ENCODE measurements at regions not wholly inside any gene's neighbourhood (a gene's known extent, or its start where the extent isn't known, plus 50 kb on each side); places are given as distances from the start of the nearest gene placed in this dataset.

DNA sequence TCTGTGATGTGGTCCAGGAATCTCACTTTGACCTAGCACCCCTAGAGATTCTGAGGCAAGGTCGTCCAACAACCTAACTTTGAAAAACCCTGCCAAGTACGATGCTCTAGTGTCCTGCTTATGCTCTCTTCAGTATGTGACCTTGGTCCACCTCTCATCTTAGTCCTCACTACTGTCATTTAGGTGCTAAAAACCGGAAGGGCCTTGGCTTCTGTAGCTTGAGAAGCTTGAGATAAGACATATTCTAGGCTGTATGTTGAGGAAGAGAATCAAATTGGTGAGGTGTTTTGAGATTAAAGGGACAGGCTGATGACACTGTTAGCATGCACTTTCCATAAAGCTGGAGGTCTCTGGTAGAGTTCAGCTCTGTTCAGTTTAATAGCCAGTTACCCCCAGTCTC lies 57.0 kb upstream of the MTPN start:
- H3K9ac ChIP-seq (ENCODE audit: low read depth in 1 of 2, low read length in 2 of 2), result no peak overlapping the region
- peaks cover 0 to 7% (median 0%) of the 10 kb centered on the region in 4 donors for H3K27me3 ChIP-seq (ENCODE audit: control insufficient read depth in 4 of 4, insufficient read depth in 4 of 4, low read length in 3 of 4)
- no peak overlapping the region for H3K4me3 ChIP-seq (ENCODE audit: low read depth in 1 of 3, low read length in 3 of 3)
- H3K36me3 ChIP-seq (ENCODE audit: control insufficient read depth in 4 of 4, insufficient read depth in 3 of 4, low read depth in 1 of 4, low read length in 3 of 4), result no peaks in the 10 kb centered on the region
- WGBS, result 62% methylated on average over 3 of the region's 3 CpGs
- no peaks in the 10 kb centered on the region for H3K9me3 ChIP-seq (ENCODE audit: control insufficient read depth in 4 of 4, low read length in 3 of 4)
- TF ChIP-seq RAD21 (IDR thresholded peaks at IDR 0.05) (no peak), HNF4G (IDR thresholded peaks at IDR 0.05) (no peak), NR2F2 (IDR thresholded peaks at IDR 0.05) (no peak), YY1 (IDR thresholded peaks at IDR 0.05) (no peak)
- TF ChIP-seq, protein P1, sequence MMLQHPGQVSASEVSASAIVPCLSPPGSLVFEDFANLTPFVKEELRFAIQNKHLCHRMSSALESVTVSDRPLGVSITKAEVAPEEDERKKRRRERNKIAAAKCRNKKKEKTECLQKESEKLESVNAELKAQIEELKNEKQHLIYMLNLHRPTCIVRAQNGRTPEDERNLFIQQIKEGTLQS (IDR thresholded peaks at IDR 0.05), result no peak
- H3K4me1 ChIP-seq (ENCODE audit: control insufficient read depth in 4 of 4, insufficient read depth in 4 of 4, low read length in 3 of 4), result no peaks in the 10 kb centered on the region
- H3K27ac ChIP-seq (ENCODE audit: low read depth in 1 of 2, low read length in 2 of 2), result peak overlapping the region in 1 of 2 donors; percentile 20
- DNase-seq (ENCODE audit: low spot score), result no peak

DNA sequence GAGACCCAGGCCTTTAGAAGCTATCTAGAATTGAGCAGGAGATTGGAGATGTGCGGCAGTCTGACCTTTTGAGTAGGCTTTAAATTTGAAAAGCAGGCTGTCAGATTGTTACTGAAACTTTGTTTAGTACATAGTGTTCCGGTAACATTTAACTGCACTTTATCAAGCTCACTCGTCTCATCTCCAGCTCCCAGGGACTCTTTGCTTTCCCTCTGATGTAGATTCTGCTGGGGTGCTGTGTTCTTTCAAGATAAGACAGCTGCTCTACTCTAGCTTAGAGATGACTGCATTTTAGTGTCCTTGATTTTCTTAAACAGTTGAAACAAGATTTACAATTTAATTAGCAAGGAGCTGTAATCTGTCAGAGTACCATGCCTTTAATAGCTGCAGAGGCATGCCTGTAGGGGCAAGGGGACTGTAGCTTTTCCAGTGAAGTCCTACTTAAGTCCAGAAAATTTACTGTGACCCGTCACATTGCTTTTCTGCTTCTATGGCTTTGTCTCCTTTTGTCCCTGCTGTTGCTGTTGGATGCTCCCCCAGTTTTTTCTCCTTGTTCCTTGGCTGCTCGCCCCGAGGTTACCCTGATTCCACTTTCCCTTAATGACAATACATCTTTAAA lies 56.4 kb upstream of the MTPN start:
- no peaks in the 10 kb centered on the region for H3K4me1 ChIP-seq (ENCODE audit: control insufficient read depth in 4 of 4, insufficient read depth in 4 of 4, low read length in 3 of 4)
- no peak for DNase-seq (ENCODE audit: low spot score)
- H3K36me3 ChIP-seq (ENCODE audit: control insufficient read depth in 4 of 4, insufficient read depth in 3 of 4, low read depth in 1 of 4, low read length in 3 of 4), result no peaks in the 10 kb centered on the region
- peaks cover 0 to 7% (median 0%) of the 10 kb centered on the region in 4 donors for H3K27me3 ChIP-seq (ENCODE audit: control insufficient read depth in 4 of 4, insufficient read depth in 4 of 4, low read length in 3 of 4)
- TF ChIP-seq HNF4G (IDR thresholded peaks at IDR 0.05) (no peak), NR2F2 (IDR thresholded peaks at IDR 0.05) (peak; percentile 84), FOXA1 (IDR thresholded peaks at IDR 0.05) (no peak), EGR1 (IDR thresholded peaks at IDR 0.05; ENCODE audit: low read depth in 2 of 2) (no peak), FOXA2 (IDR thresholded peaks at IDR 0.05) (no peak), SP1 (IDR thresholded peaks at IDR 0.05) (peak; percentile 54), TAF1 (conservative IDR thresholded peaks at IDR 0.05) (no peak), RAD21 (IDR thresholded peaks at IDR 0.05) (peak in 1 of 2 donors; percentile 32), RXRA (IDR thresholded peaks at IDR 0.05) (peak in 1 of 2 donors; percentile 33), JUND (IDR thresholded peaks at IDR 0.05) (no peak), YY1 (IDR thresholded peaks at IDR 0.05) (no peak), HNF4A (conservative IDR thresholded peaks at IDR 0.05) (no peak), GABPA (IDR thresholded peaks at IDR 0.05 in 1 of 2, conservative IDR thresholded peaks at IDR 0.05 in 1 of 2) (no peak)
- TF ChIP-seq, protein P2, sequence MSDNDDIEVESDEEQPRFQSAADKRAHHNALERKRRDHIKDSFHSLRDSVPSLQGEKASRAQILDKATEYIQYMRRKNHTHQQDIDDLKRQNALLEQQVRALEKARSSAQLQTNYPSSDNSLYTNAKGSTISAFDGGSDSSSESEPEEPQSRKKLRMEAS (IDR thresholded peaks at IDR 0.05), result no peak
- TF ChIP-seq, protein P3, sequence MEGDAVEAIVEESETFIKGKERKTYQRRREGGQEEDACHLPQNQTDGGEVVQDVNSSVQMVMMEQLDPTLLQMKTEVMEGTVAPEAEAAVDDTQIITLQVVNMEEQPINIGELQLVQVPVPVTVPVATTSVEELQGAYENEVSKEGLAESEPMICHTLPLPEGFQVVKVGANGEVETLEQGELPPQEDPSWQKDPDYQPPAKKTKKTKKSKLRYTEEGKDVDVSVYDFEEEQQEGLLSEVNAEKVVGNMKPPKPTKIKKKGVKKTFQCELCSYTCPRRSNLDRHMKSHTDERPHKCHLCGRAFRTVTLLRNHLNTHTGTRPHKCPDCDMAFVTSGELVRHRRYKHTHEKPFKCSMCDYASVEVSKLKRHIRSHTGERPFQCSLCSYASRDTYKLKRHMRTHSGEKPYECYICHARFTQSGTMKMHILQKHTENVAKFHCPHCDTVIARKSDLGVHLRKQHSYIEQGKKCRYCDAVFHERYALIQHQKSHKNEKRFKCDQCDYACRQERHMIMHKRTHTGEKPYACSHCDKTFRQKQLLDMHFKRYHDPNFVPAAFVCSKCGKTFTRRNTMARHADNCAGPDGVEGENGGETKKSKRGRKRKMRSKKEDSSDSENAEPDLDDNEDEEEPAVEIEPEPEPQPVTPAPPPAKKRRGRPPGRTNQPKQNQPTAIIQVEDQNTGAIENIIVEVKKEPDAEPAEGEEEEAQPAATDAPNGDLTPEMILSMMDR (IDR thresholded peaks at IDR 0.05; ENCODE audit: low read depth, low read length, missing input control), result no peak
- TF ChIP-seq, protein P4, sequence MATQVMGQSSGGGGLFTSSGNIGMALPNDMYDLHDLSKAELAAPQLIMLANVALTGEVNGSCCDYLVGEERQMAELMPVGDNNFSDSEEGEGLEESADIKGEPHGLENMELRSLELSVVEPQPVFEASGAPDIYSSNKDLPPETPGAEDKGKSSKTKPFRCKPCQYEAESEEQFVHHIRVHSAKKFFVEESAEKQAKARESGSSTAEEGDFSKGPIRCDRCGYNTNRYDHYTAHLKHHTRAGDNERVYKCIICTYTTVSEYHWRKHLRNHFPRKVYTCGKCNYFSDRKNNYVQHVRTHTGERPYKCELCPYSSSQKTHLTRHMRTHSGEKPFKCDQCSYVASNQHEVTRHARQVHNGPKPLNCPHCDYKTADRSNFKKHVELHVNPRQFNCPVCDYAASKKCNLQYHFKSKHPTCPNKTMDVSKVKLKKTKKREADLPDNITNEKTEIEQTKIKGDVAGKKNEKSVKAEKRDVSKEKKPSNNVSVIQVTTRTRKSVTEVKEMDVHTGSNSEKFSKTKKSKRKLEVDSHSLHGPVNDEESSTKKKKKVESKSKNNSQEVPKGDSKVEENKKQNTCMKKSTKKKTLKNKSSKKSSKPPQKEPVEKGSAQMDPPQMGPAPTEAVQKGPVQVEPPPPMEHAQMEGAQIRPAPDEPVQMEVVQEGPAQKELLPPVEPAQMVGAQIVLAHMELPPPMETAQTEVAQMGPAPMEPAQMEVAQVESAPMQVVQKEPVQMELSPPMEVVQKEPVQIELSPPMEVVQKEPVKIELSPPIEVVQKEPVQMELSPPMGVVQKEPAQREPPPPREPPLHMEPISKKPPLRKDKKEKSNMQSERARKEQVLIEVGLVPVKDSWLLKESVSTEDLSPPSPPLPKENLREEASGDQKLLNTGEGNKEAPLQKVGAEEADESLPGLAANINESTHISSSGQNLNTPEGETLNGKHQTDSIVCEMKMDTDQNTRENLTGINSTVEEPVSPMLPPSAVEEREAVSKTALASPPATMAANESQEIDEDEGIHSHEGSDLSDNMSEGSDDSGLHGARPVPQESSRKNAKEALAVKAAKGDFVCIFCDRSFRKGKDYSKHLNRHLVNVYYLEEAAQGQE (IDR thresholded peaks at IDR 0.05), result no peak
- TF ChIP-seq, protein P5, sequence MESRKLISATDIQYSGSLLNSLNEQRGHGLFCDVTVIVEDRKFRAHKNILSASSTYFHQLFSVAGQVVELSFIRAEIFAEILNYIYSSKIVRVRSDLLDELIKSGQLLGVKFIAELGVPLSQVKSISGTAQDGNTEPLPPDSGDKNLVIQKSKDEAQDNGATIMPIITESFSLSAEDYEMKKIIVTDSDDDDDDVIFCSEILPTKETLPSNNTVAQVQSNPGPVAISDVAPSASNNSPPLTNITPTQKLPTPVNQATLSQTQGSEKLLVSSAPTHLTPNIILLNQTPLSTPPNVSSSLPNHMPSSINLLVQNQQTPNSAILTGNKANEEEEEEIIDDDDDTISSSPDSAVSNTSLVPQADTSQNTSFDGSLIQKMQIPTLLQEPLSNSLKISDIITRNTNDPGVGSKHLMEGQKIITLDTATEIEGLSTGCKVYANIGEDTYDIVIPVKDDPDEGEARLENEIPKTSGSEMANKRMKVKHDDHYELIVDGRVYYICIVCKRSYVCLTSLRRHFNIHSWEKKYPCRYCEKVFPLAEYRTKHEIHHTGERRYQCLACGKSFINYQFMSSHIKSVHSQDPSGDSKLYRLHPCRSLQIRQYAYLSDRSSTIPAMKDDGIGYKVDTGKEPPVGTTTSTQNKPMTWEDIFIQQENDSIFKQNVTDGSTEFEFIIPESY (IDR thresholded peaks at IDR 0.05), result no peak
- TF ChIP-seq, protein P1 (IDR thresholded peaks at IDR 0.05), result no peak
- WGBS, result 58% methylated on average over 6 of the region's 6 CpGs
- H3K9ac ChIP-seq (ENCODE audit: low read depth in 1 of 2, low read length in 2 of 2), result no peak overlapping the region
- H3K9me3 ChIP-seq (ENCODE audit: control insufficient read depth in 4 of 4, low read length in 3 of 4), result no peaks in the 10 kb centered on the region
- no peak overlapping the region for H3K27ac ChIP-seq (ENCODE audit: low read depth in 1 of 2, low read length in 2 of 2)
- no peak overlapping the region for H3K4me3 ChIP-seq (ENCODE audit: low read depth in 1 of 3, low read length in 3 of 3)

Data from liver (tissue), 8 donors.